ENCODE measurements at regions not wholly inside any gene's neighbourhood (a gene's known extent, or its start where the extent isn't known, plus 50 kb on each side); places are given as distances from the start of the nearest gene placed in this dataset.

- H3K56ac ChIP-seq (ENCODE audit: low read length) = no peak overlapping the region
- H3K4me2 ChIP-seq (ENCODE audit: low read length) = no peak overlapping the region
- H3K36me3 ChIP-seq (ENCODE audit: control insufficient read depth, insufficient read depth, low read length) = no peaks in the 10 kb centered on the region
- H2BK120ac ChIP-seq (ENCODE audit: low read depth, low read length) = no peak overlapping the region
- no peak overlapping the region for H3K18ac ChIP-seq (ENCODE audit: low read length)
- no peak overlapping the region for H3K4me3 ChIP-seq (ENCODE audit: low read length)
- no peak overlapping the region for H3K9ac ChIP-seq (ENCODE audit: low read length)
- H3K79me1 ChIP-seq (ENCODE audit: low read length) = no peaks in the 10 kb centered on the region
- H3K27ac ChIP-seq (ENCODE audit: low read depth, low read length) = no peak overlapping the region
- H4K5ac ChIP-seq (ENCODE audit: low read length) = no peak overlapping the region
- H4K8ac ChIP-seq (ENCODE audit: low read depth, low read length) = no peak overlapping the region
- no peak overlapping the region for H3K23ac ChIP-seq (ENCODE audit: low read length)
- H3K79me2 ChIP-seq (ENCODE audit: control insufficient read depth, insufficient read depth, low read length) = no peaks in the 10 kb centered on the region
- no peaks in the 10 kb centered on the region for H3K27me3 ChIP-seq (ENCODE audit: insufficient read depth, low read length, poor library complexity)
- DNase-seq = no peak
- no peaks in the 10 kb centered on the region for H3K4me1 ChIP-seq (ENCODE audit: control insufficient read depth, low read depth, low read length)
- no peak overlapping the region for H2BK5ac ChIP-seq (ENCODE audit: low read length)
- H2AK5ac ChIP-seq (ENCODE audit: low read length) = no peak overlapping the region
- no CpG with 5 or more reads among the region's 3 CpGs for WGBS (ENCODE audit: extremely low coverage, insufficient coverage, low lambda C conversion rate)
- H2BK15ac ChIP-seq (replicated peaks; ENCODE audit: low read depth) = no peak overlapping the region
- H3K4ac ChIP-seq (ENCODE audit: low read depth, low read length) = no peak overlapping the region
These were observed 86.4 kb upstream of the RIPOR2 start for GRCh38 chr6:25022140-25022553.

GRCh38 chr6:25023781-25024180, 88.0 kb upstream of the RIPOR2 start:
- Histone ChIP-seq H3K18ac (ENCODE audit: low read length) (no peak overlapping the region), H2AK5ac (ENCODE audit: low read length) (no peak overlapping the region), H3K79me1 (ENCODE audit: low read length) (no peaks in the 10 kb centered on the region), H2BK15ac (replicated peaks; ENCODE audit: low read depth) (no peak overlapping the region), H2BK120ac (ENCODE audit: low read depth, low read length) (no peak overlapping the region), H3K4ac (ENCODE audit: low read depth, low read length) (no peak overlapping the region), H3K36me3 (ENCODE audit: control insufficient read depth, insufficient read depth, low read length) (no peaks in the 10 kb centered on the region), H3K27ac (ENCODE audit: low read depth, low read length) (no peak overlapping the region), H2BK5ac (ENCODE audit: low read length) (no peak overlapping the region), H4K5ac (ENCODE audit: low read length) (no peak overlapping the region), H4K8ac (ENCODE audit: low read depth, low read length) (no peak overlapping the region), H3K4me1 (ENCODE audit: control insufficient read depth, low read depth, low read length) (no peaks in the 10 kb centered on the region), H3K4me3 (ENCODE audit: low read length) (no peak overlapping the region), H3K9ac (ENCODE audit: low read length) (no peak overlapping the region), H3K56ac (ENCODE audit: low read length) (no peak overlapping the region), H3K23ac (ENCODE audit: low read length) (no peak overlapping the region), H3K79me2 (ENCODE audit: control insufficient read depth, insufficient read depth, low read length) (no peaks in the 10 kb centered on the region), H3K4me2 (ENCODE audit: low read length) (no peak overlapping the region), H3K27me3 (ENCODE audit: insufficient read depth, low read length, poor library complexity) (no peaks in the 10 kb centered on the region)
- WGBS (ENCODE audit: extremely low coverage, insufficient coverage, low lambda C conversion rate) = no CpG with 5 or more reads among the region's 22 CpGs
- DNase-seq = no peak

GRCh38 chr6:25024821-25025220, 89.1 kb upstream of the RIPOR2 start:
- no peak overlapping the region for H2BK5ac ChIP-seq (ENCODE audit: low read length)
- H3K4me3 ChIP-seq (ENCODE audit: low read length) = no peak overlapping the region
- no peak for DNase-seq
- no peaks in the 10 kb centered on the region for H3K36me3 ChIP-seq (ENCODE audit: control insufficient read depth, insufficient read depth, low read length)
- no peak overlapping the region for H3K23ac ChIP-seq (ENCODE audit: low read length)
- no peak overlapping the region for H3K27ac ChIP-seq (ENCODE audit: low read depth, low read length)
- H2AK5ac ChIP-seq (ENCODE audit: low read length) = no peak overlapping the region
- H4K8ac ChIP-seq (ENCODE audit: low read depth, low read length) = no peak overlapping the region
- no peak overlapping the region for H4K5ac ChIP-seq (ENCODE audit: low read length)
- WGBS (ENCODE audit: extremely low coverage, insufficient coverage, low lambda C conversion rate) = no CpG with 5 or more reads among the region's 3 CpGs
- no peak overlapping the region for H2BK120ac ChIP-seq (ENCODE audit: low read depth, low read length)
- H3K56ac ChIP-seq (ENCODE audit: low read length) = no peak overlapping the region
- no peak overlapping the region for H3K9ac ChIP-seq (ENCODE audit: low read length)
- H2BK15ac ChIP-seq (replicated peaks; ENCODE audit: low read depth) = no peak overlapping the region
- H3K4me1 ChIP-seq (ENCODE audit: control insufficient read depth, low read depth, low read length) = no peaks in the 10 kb centered on the region
- no peaks in the 10 kb centered on the region for H3K27me3 ChIP-seq (ENCODE audit: insufficient read depth, low read length, poor library complexity)
- no peaks in the 10 kb centered on the region for H3K79me2 ChIP-seq (ENCODE audit: control insufficient read depth, insufficient read depth, low read length)
- H3K18ac ChIP-seq (ENCODE audit: low read length) = no peak overlapping the region
- no peak overlapping the region for H3K4me2 ChIP-seq (ENCODE audit: low read length)
- no peaks in the 10 kb centered on the region for H3K79me1 ChIP-seq (ENCODE audit: low read length)
- no peak overlapping the region for H3K4ac ChIP-seq (ENCODE audit: low read depth, low read length)

- Histone ChIP-seq H3K23ac (ENCODE audit: low read length) (no peak overlapping the region), H2AK5ac (ENCODE audit: low read length) (no peak overlapping the region), H2BK120ac (ENCODE audit: low read depth, low read length) (no peak overlapping the region), H3K4me3 (ENCODE audit: low read length) (no peak overlapping the region), H3K27me3 (ENCODE audit: insufficient read depth, low read length, poor library complexity) (no peaks in the 10 kb centered on the region), H3K79me2 (ENCODE audit: control insufficient read depth, insufficient read depth, low read length) (no peaks in the 10 kb centered on the region), H3K36me3 (ENCODE audit: control insufficient read depth, insufficient read depth, low read length) (no peaks in the 10 kb centered on the region), H3K18ac (ENCODE audit: low read length) (no peak overlapping the region), H3K4me2 (ENCODE audit: low read length) (no peak overlapping the region), H4K5ac (ENCODE audit: low read length) (no peak overlapping the region), H3K56ac (ENCODE audit: low read length) (no peak overlapping the region), H2BK5ac (ENCODE audit: low read length) (no peak overlapping the region), H4K8ac (ENCODE audit: low read depth, low read length) (no peak overlapping the region), H2BK15ac (replicated peaks; ENCODE audit: low read depth) (no peak overlapping the region), H3K27ac (ENCODE audit: low read depth, low read length) (no peak overlapping the region), H3K4ac (ENCODE audit: low read depth, low read length) (no peak overlapping the region), H3K9ac (ENCODE audit: low read length) (no peak overlapping the region), H3K79me1 (ENCODE audit: low read length) (no peaks in the 10 kb centered on the region), H3K4me1 (ENCODE audit: control insufficient read depth, low read depth, low read length) (no peaks in the 10 kb centered on the region)
- WGBS (ENCODE audit: extremely low coverage, insufficient coverage, low lambda C conversion rate) = 100% methylated on average over 1 of the region's 4 CpGs
- no peak for DNase-seq
These were observed 89.6 kb upstream of the RIPOR2 start for GRCh38 chr6:25025248-25025918.

- H3K79me1 ChIP-seq (ENCODE audit: low read length) = no peaks in the 10 kb centered on the region
- H3K18ac ChIP-seq (ENCODE audit: low read length) = no peak overlapping the region
- no peak for DNase-seq
- H3K27ac ChIP-seq (ENCODE audit: low read depth, low read length) = no peak overlapping the region
- H3K36me3 ChIP-seq (ENCODE audit: control insufficient read depth, insufficient read depth, low read length) = no peaks in the 10 kb centered on the region
- H2BK5ac ChIP-seq (ENCODE audit: low read length) = no peak overlapping the region
- no peak overlapping the region for H4K5ac ChIP-seq (ENCODE audit: low read length)
- no peak overlapping the region for H2BK15ac ChIP-seq (replicated peaks; ENCODE audit: low read depth)
- no peaks in the 10 kb centered on the region for H3K27me3 ChIP-seq (ENCODE audit: insufficient read depth, low read length, poor library complexity)
- H3K4ac ChIP-seq (ENCODE audit: low read depth, low read length) = no peak overlapping the region
- H4K8ac ChIP-seq (ENCODE audit: low read depth, low read length) = no peak overlapping the region
- no peak overlapping the region for H2BK120ac ChIP-seq (ENCODE audit: low read depth, low read length)
- no peak overlapping the region for H3K9ac ChIP-seq (ENCODE audit: low read length)
- H3K79me2 ChIP-seq (ENCODE audit: control insufficient read depth, insufficient read depth, low read length) = no peaks in the 10 kb centered on the region
- no peak overlapping the region for H2AK5ac ChIP-seq (ENCODE audit: low read length)
- no peak overlapping the region for H3K4me3 ChIP-seq (ENCODE audit: low read length)
- no CpG with 5 or more reads among the region's 2 CpGs for WGBS (ENCODE audit: extremely low coverage, insufficient coverage, low lambda C conversion rate)
- H3K4me1 ChIP-seq (ENCODE audit: control insufficient read depth, low read depth, low read length) = no peaks in the 10 kb centered on the region
- no peak overlapping the region for H3K23ac ChIP-seq (ENCODE audit: low read length)
- H3K56ac ChIP-seq (ENCODE audit: low read length) = no peak overlapping the region
- H3K4me2 ChIP-seq (ENCODE audit: low read length) = no peak overlapping the region
These were observed 90.2 kb upstream of the RIPOR2 start for GRCh38 chr6:25025919-25026301.

GRCh38 chr6:25026723-25027122, 91.0 kb upstream of the RIPOR2 start:
- Histone ChIP-seq H3K23ac (ENCODE audit: low read length) (no peak overlapping the region), H3K4ac (ENCODE audit: low read depth, low read length) (no peak overlapping the region), H2AK5ac (ENCODE audit: low read length) (no peak overlapping the region), H2BK5ac (ENCODE audit: low read length) (no peak overlapping the region), H3K79me1 (ENCODE audit: low read length) (no peaks in the 10 kb centered on the region), H3K79me2 (ENCODE audit: control insufficient read depth, insufficient read depth, low read length) (no peaks in the 10 kb centered on the region), H3K27ac (ENCODE audit: low read depth, low read length) (no peak overlapping the region), H3K4me2 (ENCODE audit: low read length) (no peak overlapping the region), H4K5ac (ENCODE audit: low read length) (no peak overlapping the region), H3K9ac (ENCODE audit: low read length) (no peak overlapping the region), H3K27me3 (ENCODE audit: insufficient read depth, low read length, poor library complexity) (no peaks in the 10 kb centered on the region), H3K36me3 (ENCODE audit: control insufficient read depth, insufficient read depth, low read length) (no peaks in the 10 kb centered on the region), H3K56ac (ENCODE audit: low read length) (no peak overlapping the region), H4K8ac (ENCODE audit: low read depth, low read length) (no peak overlapping the region), H2BK120ac (ENCODE audit: low read depth, low read length) (no peak overlapping the region), H3K18ac (ENCODE audit: low read length) (no peak overlapping the region), H3K4me1 (ENCODE audit: control insufficient read depth, low read depth, low read length) (no peaks in the 10 kb centered on the region), H3K4me3 (ENCODE audit: low read length) (no peak overlapping the region), H2BK15ac (replicated peaks; ENCODE audit: low read depth) (no peak overlapping the region)
- no CpG with 5 or more reads among the region's 2 CpGs for WGBS (ENCODE audit: extremely low coverage, insufficient coverage, low lambda C conversion rate)
- peak; percentile 79 for DNase-seq
